ENCODE measurements at regions not wholly inside any gene's neighbourhood (a gene's known extent, or its start where the extent isn't known, plus 50 kb on each side); places are given as distances from the start of the nearest gene placed in this dataset.

GRCh38 chr2:144597894-144598593 is 78.1 kb upstream of the ZEB2 start:
- FAIRE-seq, result no peak
- DNase-seq (ENCODE audit: low spot score in 2 of 2), result no peak

DNA sequence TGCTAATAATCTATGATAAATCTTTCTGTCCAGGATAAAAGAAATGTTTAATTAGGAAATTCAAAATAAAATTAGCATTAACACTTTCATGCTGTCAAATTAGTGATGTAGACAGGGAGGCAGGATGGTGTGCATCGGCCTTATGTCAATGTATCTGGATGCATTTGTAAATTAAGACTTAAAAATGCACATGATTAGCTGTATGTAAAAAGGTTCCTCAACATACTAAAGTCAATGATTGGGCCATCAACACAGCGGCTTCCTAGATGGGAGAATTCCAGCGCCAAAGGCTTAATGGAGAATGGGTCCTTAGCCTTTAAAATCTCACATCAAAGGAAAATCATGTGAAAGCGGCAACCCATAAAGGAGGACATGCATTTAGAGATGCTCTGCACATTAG is 77.5 kb upstream of the ZEB2 start:
- no peak for DNase-seq (ENCODE audit: low spot score in 2 of 2)

GRCh38 chr2:144596073-144596871 is 76.4 kb upstream of the ZEB2 start:
- peak in 1 of 2 donors; percentile 14 for DNase-seq (ENCODE audit: low spot score in 2 of 2)

More for the DNA sequence above, 77.5 kb upstream of the ZEB2 start:
- no peak for FAIRE-seq

DNA sequence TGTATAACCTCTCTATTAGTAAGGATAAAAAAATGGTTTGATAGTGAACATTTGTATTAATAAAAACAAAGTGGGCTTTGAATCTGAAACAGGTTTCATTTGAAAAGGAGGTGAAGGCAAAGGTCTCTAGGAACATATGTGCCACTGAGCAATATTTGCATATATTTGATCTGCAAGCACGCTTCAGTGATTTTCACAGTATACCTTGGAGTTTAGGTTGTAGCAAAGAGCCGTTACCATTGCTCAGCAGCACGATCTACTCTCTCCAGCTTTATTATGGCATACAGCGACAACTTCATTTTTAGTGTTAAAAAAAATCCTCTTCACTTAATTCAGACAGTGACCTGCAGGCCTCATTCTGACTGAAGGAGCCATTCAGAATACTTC is 75.8 kb upstream of the ZEB2 start:
- DNase-seq (ENCODE audit: low spot score in 2 of 2) (no peak), FAIRE-seq (no peak)

More at GRCh38 chr2:144596073-144596871, 76.4 kb upstream of the ZEB2 start:
- no peak for FAIRE-seq

DNA sequence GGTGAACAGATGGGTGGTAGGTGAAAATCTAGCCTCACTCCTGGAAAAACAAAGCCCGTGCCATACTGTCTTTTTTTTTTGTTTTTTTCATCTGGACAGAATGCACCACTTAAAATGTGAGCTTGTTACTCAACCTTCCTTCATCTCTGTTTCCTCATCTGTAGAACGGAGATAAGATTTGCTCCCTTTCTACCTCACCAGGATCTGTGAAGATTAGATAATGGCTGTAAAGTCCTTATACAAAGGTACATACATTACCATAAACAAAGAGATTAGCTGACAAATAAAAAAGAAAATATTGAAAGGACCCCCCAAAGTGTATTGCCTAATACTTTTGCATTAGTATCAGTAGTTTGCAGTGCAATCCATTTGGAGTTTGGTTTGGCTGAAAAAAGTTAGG is 75.4 kb upstream of the ZEB2 start:
- no peak for DNase-seq (ENCODE audit: low spot score in 2 of 2)
- no peak for FAIRE-seq

- FAIRE-seq, result no peak
- no peak for DNase-seq (ENCODE audit: low spot score in 2 of 2)
These were observed 73.9 kb upstream of the ZEB2 start for GRCh38 chr2:144593803-144594202.

DNA sequence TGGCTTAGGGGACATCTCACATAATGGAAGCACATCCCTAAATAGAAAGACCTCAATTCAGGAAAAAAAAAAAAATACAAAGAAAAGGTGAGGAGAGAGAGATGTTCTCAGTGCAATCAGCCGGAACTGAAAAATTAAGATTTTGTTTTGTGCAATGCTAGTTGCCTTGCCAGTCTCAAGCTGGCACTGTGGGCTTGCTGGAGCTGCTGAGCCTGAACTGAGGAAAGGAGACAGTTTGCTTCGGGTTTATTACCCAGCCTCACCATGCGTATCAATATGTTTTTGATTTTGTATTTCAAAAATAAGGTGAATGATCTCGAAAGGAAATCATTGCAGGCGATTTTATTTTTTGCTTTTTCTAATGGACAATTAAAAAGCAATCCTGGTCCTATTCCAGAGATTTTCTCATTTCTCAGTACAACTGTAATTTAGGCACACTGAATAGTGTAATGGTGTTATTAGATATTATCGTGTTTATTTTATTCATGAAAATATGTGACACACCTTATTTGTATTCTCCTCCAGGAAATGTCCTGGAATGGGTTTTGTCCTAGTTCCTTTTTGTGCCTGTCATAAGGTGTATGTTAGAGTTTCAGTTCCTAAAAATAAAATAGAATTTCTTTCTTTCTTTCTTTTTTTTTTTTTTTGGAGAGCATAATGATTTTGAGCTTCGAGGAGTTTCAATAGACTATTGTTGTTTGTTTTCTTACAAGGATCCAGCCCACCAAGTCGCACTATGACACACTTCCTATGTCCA is 72.8 kb upstream of the ZEB2 start:
- FAIRE-seq (no peak), DNase-seq (ENCODE audit: low spot score in 2 of 2) (no peak)

DNA sequence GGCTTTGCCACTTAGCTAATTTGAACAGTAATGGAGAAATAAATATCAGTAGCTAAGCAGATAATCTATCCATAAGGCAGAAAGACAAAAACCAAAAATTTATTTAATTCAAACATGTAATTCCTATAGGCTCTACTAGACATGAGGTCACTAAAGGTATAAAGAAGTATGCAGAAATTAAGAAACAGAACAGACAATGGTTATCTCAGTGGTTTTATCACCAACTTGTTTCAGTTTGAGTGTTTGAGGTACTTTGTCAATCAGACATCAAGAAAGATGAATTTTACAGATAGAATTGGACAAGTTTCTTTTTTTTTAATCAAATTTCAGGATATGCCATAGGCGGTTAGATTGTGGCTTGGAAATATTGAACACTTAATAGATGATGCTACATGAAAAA is 67.4 kb upstream of the ZEB2 start:
- FAIRE-seq (no peak), DNase-seq (ENCODE audit: low spot score in 2 of 2) (no peak)

- DNase-seq (ENCODE audit: low spot score in 2 of 2) (no peak), FAIRE-seq (no peak)
These were observed 66.6 kb upstream of the ZEB2 start for GRCh38 chr2:144586476-144586875.

GRCh38 chr2:144583741-144584453 is 64.0 kb upstream of the ZEB2 start:
- DNase-seq (ENCODE audit: low spot score in 2 of 2), result no peak
- no peak for FAIRE-seq

DNA sequence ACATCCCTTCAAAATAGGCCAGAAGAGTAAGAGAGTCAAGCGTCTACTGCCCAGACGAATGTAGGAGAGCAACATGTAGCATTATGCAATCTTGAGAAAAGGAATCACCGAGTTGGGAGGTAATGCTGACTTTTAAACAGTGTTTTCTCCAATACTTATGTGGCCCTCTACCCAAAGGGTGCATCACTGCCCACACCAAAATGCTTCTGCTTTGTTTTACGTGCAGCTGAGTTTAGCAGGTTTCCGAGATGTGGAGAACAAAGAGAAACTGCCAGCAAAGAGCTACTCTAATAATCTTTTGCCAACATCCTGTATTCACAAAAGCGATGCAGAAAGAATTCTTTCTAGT is 63.4 kb upstream of the ZEB2 start:
- DNase-seq (ENCODE audit: low spot score in 2 of 2) (no peak), FAIRE-seq (no peak)

- DNase-seq (ENCODE audit: low spot score in 2 of 2) (no peak), FAIRE-seq (no peak)
These were observed 62.9 kb upstream of the ZEB2 start for GRCh38 chr2:144582651-144583380.

- DNase-seq (ENCODE audit: low spot score in 2 of 2), result no peak
- no peak for FAIRE-seq
These were observed 60.7 kb upstream of the ZEB2 start for GRCh38 chr2:144580521-144581161.

DNA sequence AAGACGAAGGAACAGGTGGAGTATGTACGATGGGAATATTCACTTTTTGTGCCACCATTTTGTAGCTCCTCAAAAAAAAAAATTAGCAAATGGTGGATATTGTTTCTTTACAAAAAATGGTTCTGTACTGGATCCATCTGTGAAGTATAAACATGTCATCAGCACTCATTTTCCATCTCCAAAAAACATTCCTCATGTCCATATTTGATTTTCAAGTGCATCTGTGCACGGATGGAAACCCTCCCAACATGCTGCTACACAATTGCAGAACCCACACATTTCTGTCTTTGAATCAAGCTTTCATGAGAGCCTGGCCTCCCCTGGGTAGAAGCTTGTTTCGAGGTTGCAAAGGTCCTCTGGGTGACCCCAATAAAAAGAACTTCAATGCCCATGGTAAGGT is 59.6 kb upstream of the ZEB2 start:
- no peak for DNase-seq (ENCODE audit: low spot score in 2 of 2)
- no peak for FAIRE-seq

GRCh38 chr2:144578099-144578498 is 58.2 kb upstream of the ZEB2 start:
- no peak for DNase-seq (ENCODE audit: low spot score in 2 of 2)
- FAIRE-seq, result no peak

DNA sequence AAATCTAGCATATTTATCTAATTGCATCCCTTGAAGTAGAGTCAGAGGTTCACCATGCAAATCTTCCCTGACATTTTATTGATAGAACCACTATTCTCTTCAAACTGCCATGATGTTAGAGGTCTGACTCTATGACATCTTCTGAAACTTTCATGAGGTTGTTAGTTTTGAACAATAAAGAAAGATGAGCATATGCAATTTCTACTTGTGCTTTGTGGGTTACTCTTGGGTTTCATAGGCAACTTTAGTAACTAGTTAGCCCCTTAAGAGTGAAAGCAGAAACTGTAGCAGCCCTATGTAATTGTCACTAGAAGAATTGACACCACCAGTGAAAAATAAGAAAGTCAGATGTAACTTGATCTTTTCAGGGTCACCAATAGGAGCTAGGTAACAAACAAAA is 53.1 kb upstream of the ZEB2 start:
- no peak for FAIRE-seq
- DNase-seq (ENCODE audit: low spot score in 2 of 2), result no peak

DNA sequence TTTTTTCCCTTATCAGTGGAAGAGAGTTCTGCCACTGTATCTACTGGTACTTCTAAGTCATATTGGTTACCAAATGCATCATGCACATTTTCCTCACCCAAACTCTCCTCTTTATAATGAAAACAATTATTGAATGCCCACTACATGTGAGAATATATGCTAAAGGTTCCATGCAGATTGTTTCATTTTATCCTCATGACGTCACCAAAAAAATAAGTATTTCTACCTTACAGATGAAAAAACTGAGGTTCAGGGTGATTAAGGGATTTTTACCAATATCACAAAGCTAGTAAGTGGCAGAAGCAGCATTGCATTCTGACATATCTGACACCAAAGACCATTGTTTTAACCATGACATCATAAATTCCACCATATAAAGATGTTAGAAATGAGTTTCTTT is 51.9 kb upstream of the ZEB2 start:
- no peak for DNase-seq (ENCODE audit: low spot score in 2 of 2)
- no peak for FAIRE-seq

- no peak for FAIRE-seq
- no peak for DNase-seq (ENCODE audit: low spot score in 2 of 2)
These were observed 50.6 kb upstream of the ZEB2 start for GRCh38 chr2:144570566-144570965.
